Tibial nerve (tissue), 3 donors: ENCODE measurements at regions not wholly inside any gene's neighbourhood (a gene's known extent, or its start where the extent isn't known, plus 50 kb on each side); places are given as distances from the start of the nearest gene placed in this dataset.

Experiments
- CTCF ChIP-seq, 5 experiments: fragments of 200-600 bp in 3 of 5; fragments of 450-650 bp in 2 of 5; sonication (generic) in 3 of 5; IDR thresholded peaks; one replicate each; pipeline ENCODE4 v1.5.1; 2016 to 2019; ENCODE audit warnings: antibody characterized with exemption in 5 of 5, mild to moderate bottlenecking in 3 of 5, moderate library complexity in 2 of 5
- POLR2A ChIP-seq, 2 donors: fragments of 450-650 bp; IDR thresholded peaks; one replicate each; pipeline ENCODE4 v1.6.1; 2017; ENCODE audit warnings: antibody characterized with exemption in 2 of 2, mild to moderate bottlenecking in 2 of 2, moderate library complexity in 2 of 2

- TF ChIP-seq CTCF (IDR thresholded peaks at IDR 0.05) (no peak), POLR2A (IDR thresholded peaks at IDR 0.05) (no peak)
Observed at GRCh38 chr9:80632041-80632440, 1057.3 kb downstream of the TLE1 start.
